Panc1 (cell line): ENCODE measurements at regions not wholly inside any gene's neighbourhood (a gene's known extent, or its start where the extent isn't known, plus 50 kb on each side); places are given as distances from the start of the nearest gene placed in this dataset.

ENCODE experiments used
- CTCF ChIP-seq: fragments of 450-650 bp; IDR thresholded peaks from 2 replicates; pipeline ENCODE4 v1.5.1; 2017; ENCODE audit warnings: mild to moderate bottlenecking
- REST ChIP-seq, 2 experiments: IDR thresholded peaks; 2 replicates each; pipeline ENCODE4 v1.6.1; 2011 to 2012; ENCODE audit warnings: low read depth in 2 of 2, control low read depth in 1 of 2, low read length in 1 of 2, mild to moderate bottlenecking in 1 of 2, moderate library complexity in 1 of 2; ENCODE audit not compliant: insufficient read depth in 1 of 2
- SIN3A ChIP-seq: IDR thresholded peaks from 2 replicates; pipeline ENCODE4 v1.6.1; 2012; ENCODE audit warnings: low read depth, mild to moderate bottlenecking, low read length, moderate library complexity, borderline replicate concordance; ENCODE audit not compliant: insufficient read depth

- TF ChIP-seq SIN3A (no peak), CTCF (no peak), REST (IDR thresholded peaks at IDR 0.05; ENCODE audit: insufficient read depth in 1 of 2, low read depth in 2 of 2, low read length in 1 of 2) (no peak)
These were observed 334.1 kb upstream of the MIS18BP1 start for GRCh38 chr14:45587142-45587541.
